Ishikawa (cell line): ENCODE measurements at regions not wholly inside any gene's neighbourhood (a gene's known extent, or its start where the extent isn't known, plus 50 kb on each side); places are given as distances from the start of the nearest gene placed in this dataset.

Source experiments
- CEBPB ChIP-seq: IDR thresholded peaks from 2 replicates; pipeline ENCODE4 v1.6.1; 2012
- CREB1 ChIP-seq: IDR thresholded peaks from 2 replicates; pipeline ENCODE4 v1.6.1; 2012; ENCODE audit warnings: low read depth
- EP300 ChIP-seq: IDR thresholded peaks from 2 replicates; pipeline ENCODE4 v1.6.1; 2012; ENCODE audit warnings: borderline replicate concordance
- MAX ChIP-seq: IDR thresholded peaks from 2 replicates; pipeline ENCODE4 v1.6.1; 2012
- NFIC ChIP-seq: IDR thresholded peaks from 2 replicates; pipeline ENCODE4 v1.6.1; 2012
- RAD21 ChIP-seq: IDR thresholded peaks from 2 replicates; pipeline ENCODE4 v1.6.1; 2012; ENCODE audit warnings: low read depth
- REST ChIP-seq: IDR thresholded peaks from 2 replicates; pipeline ENCODE4 v1.6.1; 2012; ENCODE audit warnings: low read depth, mild to moderate bottlenecking
- TAF1 ChIP-seq: IDR thresholded peaks from 2 replicates; pipeline ENCODE4 v1.6.1; 2012; ENCODE audit warnings: low read depth, mild to moderate bottlenecking
- TEAD4 ChIP-seq: IDR thresholded peaks from 2 replicates; pipeline ENCODE4 v1.6.1; 2012
- ZBTB7A ChIP-seq: IDR thresholded peaks from 2 replicates; pipeline ENCODE4 v1.6.1; 2012; ENCODE audit warnings: low read depth

- no peak for TF ChIP-seq TEAD4
- no peak for TF ChIP-seq RAD21
- no peak for TF ChIP-seq CREB1
- no peak for TF ChIP-seq CEBPB
- TF ChIP-seq NFIC, result no peak
- TF ChIP-seq EP300, result no peak
- TF ChIP-seq TAF1, result no peak
- no peak for TF ChIP-seq ZBTB7A
- no peak for TF ChIP-seq MAX
- no peak for TF ChIP-seq REST
Observed at GRCh38 chr9:118533850-118534249, 829.6 kb downstream of the TLR4 start.
